ENCODE measurements at regions not wholly inside any gene's neighbourhood (a gene's known extent, or its start where the extent isn't known, plus 50 kb on each side); places are given as distances from the start of the nearest gene placed in this dataset.

DNA sequence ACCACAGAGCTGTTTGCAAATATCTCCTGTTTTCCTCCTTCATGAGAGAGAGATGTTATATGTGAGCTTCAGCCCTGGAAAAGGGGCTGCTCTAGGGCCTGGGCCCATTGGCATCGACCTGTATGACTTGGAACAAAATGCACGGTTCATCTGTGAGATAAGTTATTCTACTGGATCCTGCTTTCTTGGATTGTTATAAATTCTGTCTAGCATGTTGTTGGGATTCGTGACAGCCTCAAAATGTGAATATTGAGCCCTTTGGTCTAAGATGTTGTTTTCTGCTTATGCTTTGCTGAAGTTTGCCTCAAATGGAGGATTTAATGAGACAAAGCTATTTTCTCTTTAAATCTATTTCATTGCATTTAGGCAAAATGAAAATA, 372.9 kb downstream of the EN1 start:
- no peaks in the 10 kb centered on the region for H3K9me3 ChIP-seq (ENCODE audit: control insufficient read depth, insufficient read depth, low read length)
- H3K36me3 ChIP-seq (ENCODE audit: control insufficient read depth, low read length) = no peaks in the 10 kb centered on the region
- no peak overlapping the region for H3K4me2 ChIP-seq (ENCODE audit: low read length)
- no peaks in the 10 kb centered on the region for H3K79me2 ChIP-seq (ENCODE audit: control insufficient read depth, low read length)
- H3K4me1 ChIP-seq (ENCODE audit: control insufficient read depth, low read length) = no peaks in the 10 kb centered on the region
- no peaks in the 10 kb centered on the region for H3F3A ChIP-seq (ENCODE audit: control insufficient read depth, insufficient read depth)
- H4K20me1 ChIP-seq (ENCODE audit: control insufficient read depth, insufficient read depth, low read depth, low read length) = no peaks in the 10 kb centered on the region
- no peaks in the 10 kb centered on the region for H3K9me2 ChIP-seq (replicated peaks; ENCODE audit: control insufficient read depth, low read length)
- no peak for TF ChIP-seq EZH2phosphoT487 (IDR thresholded peaks at IDR 0.05; ENCODE audit: borderline replicate concordance, low read length)
- TF ChIP-seq, protein P1, sequence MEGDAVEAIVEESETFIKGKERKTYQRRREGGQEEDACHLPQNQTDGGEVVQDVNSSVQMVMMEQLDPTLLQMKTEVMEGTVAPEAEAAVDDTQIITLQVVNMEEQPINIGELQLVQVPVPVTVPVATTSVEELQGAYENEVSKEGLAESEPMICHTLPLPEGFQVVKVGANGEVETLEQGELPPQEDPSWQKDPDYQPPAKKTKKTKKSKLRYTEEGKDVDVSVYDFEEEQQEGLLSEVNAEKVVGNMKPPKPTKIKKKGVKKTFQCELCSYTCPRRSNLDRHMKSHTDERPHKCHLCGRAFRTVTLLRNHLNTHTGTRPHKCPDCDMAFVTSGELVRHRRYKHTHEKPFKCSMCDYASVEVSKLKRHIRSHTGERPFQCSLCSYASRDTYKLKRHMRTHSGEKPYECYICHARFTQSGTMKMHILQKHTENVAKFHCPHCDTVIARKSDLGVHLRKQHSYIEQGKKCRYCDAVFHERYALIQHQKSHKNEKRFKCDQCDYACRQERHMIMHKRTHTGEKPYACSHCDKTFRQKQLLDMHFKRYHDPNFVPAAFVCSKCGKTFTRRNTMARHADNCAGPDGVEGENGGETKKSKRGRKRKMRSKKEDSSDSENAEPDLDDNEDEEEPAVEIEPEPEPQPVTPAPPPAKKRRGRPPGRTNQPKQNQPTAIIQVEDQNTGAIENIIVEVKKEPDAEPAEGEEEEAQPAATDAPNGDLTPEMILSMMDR (IDR thresholded peaks at IDR 0.05; ENCODE audit: low read depth, low read length, poor library complexity, severe bottlenecking) = no peak
- no peak overlapping the region for H3K27ac ChIP-seq (ENCODE audit: low read depth, low read length)
- H3K4me3 ChIP-seq (ENCODE audit: low read length) = no peak overlapping the region
- H3K27me3 ChIP-seq (ENCODE audit: control insufficient read depth, low read length) = no peaks in the 10 kb centered on the region

DNA sequence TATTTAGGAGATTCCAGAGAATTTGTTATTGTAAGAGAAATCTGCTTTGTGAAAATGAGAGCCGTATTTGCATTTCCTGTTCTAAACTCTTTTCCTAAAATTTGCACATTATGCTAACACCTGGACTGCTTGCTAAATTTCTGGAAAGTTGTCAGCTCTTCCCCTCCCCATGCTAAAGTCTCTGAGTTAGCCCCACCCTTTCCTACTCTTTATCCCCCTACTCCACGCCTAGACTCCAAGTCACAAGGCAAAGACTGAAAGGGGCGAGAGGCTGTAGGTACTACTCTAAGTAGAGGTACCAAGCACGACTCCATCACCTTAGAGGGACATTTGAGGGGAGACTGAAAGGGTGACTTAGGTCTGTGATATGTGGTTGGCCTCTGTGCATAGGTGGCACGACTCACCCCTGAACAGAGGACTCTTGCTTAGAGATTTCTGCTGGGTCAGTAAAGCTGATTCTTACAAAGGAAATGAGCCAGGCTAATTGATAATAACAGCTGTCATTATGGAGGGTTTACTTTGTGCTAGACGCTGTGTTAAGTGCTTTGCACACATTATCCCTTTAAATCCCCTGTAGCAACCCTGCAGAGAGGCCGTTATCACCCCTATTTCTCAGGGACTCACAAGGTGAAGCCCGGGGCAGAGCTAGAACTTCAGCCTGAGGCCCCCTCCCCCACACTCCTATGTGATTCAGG, 373.5 kb downstream of the EN1 start:
- Histone ChIP-seq H3K9me2 (replicated peaks; ENCODE audit: control insufficient read depth, low read length) (no peaks in the 10 kb centered on the region), H3K9me3 (ENCODE audit: control insufficient read depth, insufficient read depth, low read length) (no peaks in the 10 kb centered on the region), H3K79me2 (ENCODE audit: control insufficient read depth, low read length) (no peaks in the 10 kb centered on the region), H3K36me3 (ENCODE audit: control insufficient read depth, low read length) (no peaks in the 10 kb centered on the region), H3K27ac (ENCODE audit: low read depth, low read length) (no peak overlapping the region), H4K20me1 (ENCODE audit: control insufficient read depth, insufficient read depth, low read depth, low read length) (no peaks in the 10 kb centered on the region), H3K4me3 (ENCODE audit: low read length) (no peak overlapping the region), H3K4me1 (ENCODE audit: control insufficient read depth, low read length) (no peaks in the 10 kb centered on the region), H3F3A (ENCODE audit: control insufficient read depth, insufficient read depth) (no peaks in the 10 kb centered on the region), H3K27me3 (ENCODE audit: control insufficient read depth, low read length) (no peaks in the 10 kb centered on the region), H3K4me2 (ENCODE audit: low read length) (no peak overlapping the region)
- TF ChIP-seq, protein P1 (IDR thresholded peaks at IDR 0.05; ENCODE audit: low read depth, low read length, poor library complexity, severe bottlenecking) = no peak
- no peak for TF ChIP-seq EZH2phosphoT487 (IDR thresholded peaks at IDR 0.05; ENCODE audit: borderline replicate concordance, low read length)

DNA sequence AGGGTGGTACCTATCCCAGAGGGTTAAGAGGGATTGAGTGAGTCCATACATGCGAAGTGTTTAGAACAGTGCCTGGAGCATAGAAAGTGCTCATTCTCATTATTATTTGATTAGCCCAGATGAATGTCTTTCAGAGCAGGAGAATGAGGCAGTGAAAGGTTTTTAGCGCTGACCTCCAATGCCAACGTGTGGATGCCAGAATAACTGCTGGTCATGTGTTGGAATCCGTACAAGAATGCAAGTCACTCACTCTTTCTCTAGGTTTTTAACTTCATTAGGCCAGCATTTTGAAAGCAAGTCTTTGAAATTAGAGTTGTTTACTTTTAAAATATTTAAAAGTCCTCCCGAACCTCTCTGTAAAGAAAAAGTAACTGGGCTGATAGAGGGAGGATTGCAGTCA, 374.2 kb downstream of the EN1 start:
- Histone ChIP-seq H3K27ac (ENCODE audit: low read depth, low read length) (no peak overlapping the region), H3K36me3 (ENCODE audit: control insufficient read depth, low read length) (no peaks in the 10 kb centered on the region), H3K4me3 (ENCODE audit: low read length) (no peak overlapping the region), H3K4me1 (ENCODE audit: control insufficient read depth, low read length) (no peaks in the 10 kb centered on the region), H3K9me3 (ENCODE audit: control insufficient read depth, insufficient read depth, low read length) (no peaks in the 10 kb centered on the region), H3K4me2 (ENCODE audit: low read length) (no peak overlapping the region), H3K79me2 (ENCODE audit: control insufficient read depth, low read length) (no peaks in the 10 kb centered on the region), H3K27me3 (ENCODE audit: control insufficient read depth, low read length) (no peaks in the 10 kb centered on the region), H3F3A (ENCODE audit: control insufficient read depth, insufficient read depth) (no peaks in the 10 kb centered on the region), H3K9me2 (replicated peaks; ENCODE audit: control insufficient read depth, low read length) (no peaks in the 10 kb centered on the region), H4K20me1 (ENCODE audit: control insufficient read depth, insufficient read depth, low read depth, low read length) (no peaks in the 10 kb centered on the region)
- TF ChIP-seq EZH2phosphoT487 (IDR thresholded peaks at IDR 0.05; ENCODE audit: borderline replicate concordance, low read length) = no peak
- TF ChIP-seq, protein P1 (IDR thresholded peaks at IDR 0.05; ENCODE audit: low read depth, low read length, poor library complexity, severe bottlenecking) = no peak

Measured in DOHH2 (cell line).